Neural progenitor cell (in vitro differentiated cells): ENCODE measurements at regions not wholly inside any gene's neighbourhood (a gene's known extent, or its start where the extent isn't known, plus 50 kb on each side); places are given as distances from the start of the nearest gene placed in this dataset.

ENCODE experiments used
- EZH2 ChIP-seq: fragments of 200-600 bp; sonication (generic); IDR thresholded peaks from 2 replicates; pipeline ENCODE4 v1.6.1; 2017; ENCODE audit warnings: antibody characterized with exemption, mild to moderate bottlenecking, moderate library complexity
- EZH2phosphoT487 ChIP-seq: fragments of 200-600 bp; sonication (generic); IDR thresholded peaks from 2 replicates; pipeline ENCODE4 v1.6.1; 2017; ENCODE audit warnings: antibody characterized with exemption
- TF ChIP-seq, protein P1 (sequence below): fragments of 200-600 bp; sonication (generic); IDR thresholded peaks from 2 replicates; pipeline ENCODE4 v1.5.1; 2017; ENCODE audit warnings: antibody characterized with exemption, mild to moderate bottlenecking

DNA sequence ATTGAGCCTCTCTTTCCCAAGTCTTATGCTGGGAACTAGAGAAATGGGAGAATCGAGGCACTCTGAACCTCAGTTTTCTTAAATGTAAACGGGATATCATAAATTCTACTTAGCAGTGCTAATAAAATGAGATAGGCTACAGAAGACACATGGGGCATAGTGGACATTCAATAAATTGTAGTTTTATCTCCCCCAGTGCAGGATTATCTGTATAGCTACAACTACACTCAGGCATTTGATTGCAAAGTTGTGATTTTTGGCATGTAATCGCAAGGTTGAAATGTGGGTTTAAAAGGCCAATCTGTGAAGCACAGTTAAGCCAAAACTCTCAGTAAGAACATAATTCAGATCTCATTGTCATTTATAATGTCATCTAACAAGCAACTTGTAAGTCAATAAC lies 413.7 kb upstream of the LMCD1 start:
- TF ChIP-seq, protein P1, sequence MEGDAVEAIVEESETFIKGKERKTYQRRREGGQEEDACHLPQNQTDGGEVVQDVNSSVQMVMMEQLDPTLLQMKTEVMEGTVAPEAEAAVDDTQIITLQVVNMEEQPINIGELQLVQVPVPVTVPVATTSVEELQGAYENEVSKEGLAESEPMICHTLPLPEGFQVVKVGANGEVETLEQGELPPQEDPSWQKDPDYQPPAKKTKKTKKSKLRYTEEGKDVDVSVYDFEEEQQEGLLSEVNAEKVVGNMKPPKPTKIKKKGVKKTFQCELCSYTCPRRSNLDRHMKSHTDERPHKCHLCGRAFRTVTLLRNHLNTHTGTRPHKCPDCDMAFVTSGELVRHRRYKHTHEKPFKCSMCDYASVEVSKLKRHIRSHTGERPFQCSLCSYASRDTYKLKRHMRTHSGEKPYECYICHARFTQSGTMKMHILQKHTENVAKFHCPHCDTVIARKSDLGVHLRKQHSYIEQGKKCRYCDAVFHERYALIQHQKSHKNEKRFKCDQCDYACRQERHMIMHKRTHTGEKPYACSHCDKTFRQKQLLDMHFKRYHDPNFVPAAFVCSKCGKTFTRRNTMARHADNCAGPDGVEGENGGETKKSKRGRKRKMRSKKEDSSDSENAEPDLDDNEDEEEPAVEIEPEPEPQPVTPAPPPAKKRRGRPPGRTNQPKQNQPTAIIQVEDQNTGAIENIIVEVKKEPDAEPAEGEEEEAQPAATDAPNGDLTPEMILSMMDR: no peak
- TF ChIP-seq EZH2 (no peak), EZH2phosphoT487 (no peak)
